GM23338 (cell line): ENCODE measurements at regions not wholly inside any gene's neighbourhood (a gene's known extent, or its start where the extent isn't known, plus 50 kb on each side); places are given as distances from the start of the nearest gene placed in this dataset.

ENCODE experiments used
- ATAC-seq: fragments of 200-7000 bp; cut with Tn5 transposase; 3 replicates; pipeline ENCODE4 v1.9.1; 2020
- DNase-seq: peaks from one replicate; pipeline ENCODE4 v3.0.0-alpha.2; 2015; ENCODE audit warnings: low spot score
- H2AFZ ChIP-seq: fragments of 200-600 bp; sonication (generic); 2 replicates; pipeline ENCODE4 v1.8.0; 2016; ENCODE audit warnings: antibody characterized with exemption, mild to moderate bottlenecking, moderate library complexity
- H3F3A ChIP-seq: fragments of 200-600 bp; sonication (generic); replicated peaks from 2 replicates; pipeline ENCODE4 v1.8.0; 2017; ENCODE audit warnings: antibody characterized with exemption, mixed run types, low read depth
- H3K27ac ChIP-seq: fragments of 200-600 bp; sonication (generic); 2 replicates; pipeline ENCODE4 v1.6.1; 2016; ENCODE audit warnings: low read depth
- H3K27me3 ChIP-seq: fragments of 200-600 bp; sonication (generic); 2 replicates; pipeline ENCODE4 v1.8.0; 2016; ENCODE audit warnings: mild to moderate bottlenecking, mixed run types, moderate library complexity; ENCODE audit not compliant: insufficient read depth
- H3K36me3 ChIP-seq: fragments of 200-600 bp; sonication (generic); 2 replicates; pipeline ENCODE4 v1.8.0; 2016; ENCODE audit warnings: mild to moderate bottlenecking; ENCODE audit not compliant: insufficient read depth
- H3K4me1 ChIP-seq: fragments of 200-600 bp; sonication (generic); 2 replicates; pipeline ENCODE4 v1.8.0; 2016; ENCODE audit warnings: mild to moderate bottlenecking, moderate library complexity; ENCODE audit not compliant: insufficient read depth
- H3K4me2 ChIP-seq: fragments of 200-600 bp; sonication (generic); 2 replicates; pipeline ENCODE4 v1.7.1; 2017; ENCODE audit warnings: mixed run types
- H3K4me3 ChIP-seq: fragments of 200-600 bp; sonication (generic); 2 replicates; pipeline ENCODE4 v1.6.1; 2016; ENCODE audit warnings: mixed run types
- H3K79me2 ChIP-seq: fragments of 200-600 bp; sonication (generic); replicated peaks from 2 replicates; pipeline ENCODE4 v1.8.0; 2017; ENCODE audit warnings: mild to moderate bottlenecking; ENCODE audit not compliant: insufficient read depth
- H3K9me2 ChIP-seq: fragments of 200-600 bp; sonication (generic); 2 replicates; pipeline ENCODE4 v1.8.0; 2017; ENCODE audit not compliant: insufficient read depth
- H4K20me1 ChIP-seq: fragments of 200-600 bp; sonication (generic); replicated peaks from 2 replicates; pipeline ENCODE4 v1.8.0; 2017; ENCODE audit warnings: mild to moderate bottlenecking; ENCODE audit not compliant: insufficient read depth
- H3K27ac Mint-ChIP-seq: 2 replicates; pipeline ENCODE4 v1.8.0; 2020; ENCODE audit warnings: inconsistent platforms, mild to moderate bottlenecking, moderate library complexity, mixed read lengths
- H3K27me3 Mint-ChIP-seq: 3 replicates; pipeline ENCODE4 v1.8.0; 2022; ENCODE audit warnings: low read depth, mild to moderate bottlenecking, moderate library complexity, mixed read lengths, inconsistent platforms; ENCODE audit not compliant: insufficient read depth, poor library complexity
- H3K36me3 Mint-ChIP-seq: 3 replicates; pipeline ENCODE4 v1.8.0; 2021; ENCODE audit warnings: low read depth, mild to moderate bottlenecking, inconsistent platforms, moderate library complexity, mixed read lengths
- H3K4me1 Mint-ChIP-seq: 3 replicates; pipeline ENCODE4 v1.8.0; 2020; ENCODE audit warnings: mild to moderate bottlenecking, inconsistent platforms, mixed read lengths
- H3K4me3 Mint-ChIP-seq: 3 replicates; pipeline ENCODE4 v1.8.0; 2021; ENCODE audit warnings: moderate library complexity, mild to moderate bottlenecking, inconsistent platforms, mixed read lengths
- H3K9me3 Mint-ChIP-seq: 3 replicates; pipeline ENCODE4 v1.8.0; 2020; ENCODE audit warnings: moderate library complexity, mild to moderate bottlenecking, inconsistent platforms, mixed read lengths
- CREB1 ChIP-seq: fragments of 250-450 bp; sonication (Bioruptor Pico); IDR thresholded peaks from 2 replicates; pipeline ENCODE4 v1.5.0; 2020; ENCODE audit warnings: low read depth, mild to moderate bottlenecking, moderate library complexity
- ETS1 ChIP-seq: IDR thresholded peaks from 2 replicates; pipeline ENCODE4 v1.6.1; 2016; ENCODE audit warnings: antibody characterized with exemption
- EZH2 ChIP-seq: fragments of 200-600 bp; sonication (generic); IDR thresholded peaks from one replicate; pipeline ENCODE4 v1.8.0; 2017; ENCODE audit warnings: antibody characterized with exemption, mild to moderate bottlenecking, low read depth; ENCODE audit not compliant: unreplicated experiment
- EZH2phosphoT487 ChIP-seq: fragments of 200-600 bp; sonication (generic); IDR thresholded peaks from one replicate; pipeline ENCODE4 v1.8.1; 2018; ENCODE audit warnings: antibody characterized with exemption; ENCODE audit not compliant: unreplicated experiment
- JUNB ChIP-seq: IDR thresholded peaks from one replicate; pipeline ENCODE4 v1.6.1; 2016; ENCODE audit warnings: antibody characterized with exemption; ENCODE audit not compliant: unreplicated experiment
- NANOG ChIP-seq: IDR thresholded peaks from 2 replicates; pipeline ENCODE4 v1.6.1; 2016; ENCODE audit warnings: antibody characterized with exemption, borderline replicate concordance
- POLR2AphosphoS5 ChIP-seq: IDR thresholded peaks from 2 replicates; pipeline ENCODE4 v1.6.1; 2016; ENCODE audit warnings: antibody characterized with exemption, low read depth
- STAT1 ChIP-seq: IDR thresholded peaks from one replicate; pipeline ENCODE4 v1.6.1; 2016; ENCODE audit warnings: antibody characterized with exemption; ENCODE audit not compliant: unreplicated experiment
- ZNF114 ChIP-seq: fragments of 250-450 bp; sonication (Bioruptor Pico); IDR thresholded peaks from 2 replicates; pipeline ENCODE4 v1.5.0; 2020; ENCODE audit warnings: mild to moderate bottlenecking, moderate library complexity
- ZNF331 ChIP-seq: fragments of 250-450 bp; sonication (Bioruptor Pico); IDR thresholded peaks from 2 replicates; pipeline ENCODE4 v1.5.0; 2020; ENCODE audit warnings: low read depth, mild to moderate bottlenecking, moderate library complexity
- ZNF462 ChIP-seq: fragments of 250-450 bp; sonication (Bioruptor Pico); IDR thresholded peaks from 2 replicates; pipeline ENCODE4 v1.5.0; 2020; ENCODE audit warnings: mild to moderate bottlenecking, moderate library complexity
- TF ChIP-seq, protein P1 (sequence below), 2 experiments: fragments of 200-600 bp in 1 of 2; sonication (generic) in 1 of 2; conservative IDR thresholded peaks; 2 replicates each; pipeline versions ENCODE4 v1.5.1 to v1.6.1; 2016 to 2017; ENCODE audit warnings: antibody characterized with exemption in 2 of 2, low read depth in 2 of 2, mild to moderate bottlenecking in 2 of 2, moderate library complexity in 1 of 2
- TF ChIP-seq, protein P2 (sequence below): IDR thresholded peaks from one replicate; pipeline ENCODE4 v1.6.1; 2018; ENCODE audit warnings: antibody characterized with exemption; ENCODE audit not compliant: unreplicated experiment

DNA sequence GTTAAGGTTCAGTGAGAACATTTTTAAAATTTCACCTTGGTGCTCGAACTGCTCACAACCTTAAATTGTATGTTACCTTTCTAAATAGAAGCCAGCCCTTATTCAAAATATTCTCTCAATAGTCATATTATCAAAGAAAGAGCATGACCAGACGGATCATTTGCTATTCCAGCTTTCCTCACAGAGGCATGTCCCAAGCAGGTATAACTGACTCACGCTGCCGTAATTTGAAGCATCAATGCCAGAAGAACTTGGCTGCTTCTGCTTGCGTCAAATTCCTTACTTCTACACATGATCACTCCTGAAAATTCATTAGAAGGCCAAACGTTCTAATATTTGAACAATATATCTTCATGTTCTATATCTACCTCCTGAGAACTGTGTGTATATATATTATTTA, 69.5 kb upstream of the VGLL4 start:
- no peaks in the 10 kb centered on the region for H3K36me3 ChIP-seq
- H3K27me3 ChIP-seq: peaks cover 4% of the 10 kb centered on the region; the same call in 1 of the 2 replicates
- Mint-ChIP-seq H3K4me3 (no peak overlapping the region), H3K36me3 (peaks cover 16% of the 10 kb centered on the region), H3K27ac (no peak overlapping the region), H3K4me1 (peaks cover 15% of the 10 kb centered on the region), H3K27me3 (no peaks in the 10 kb centered on the region), H3K9me3 (peaks cover 12% of the 10 kb centered on the region)
- H3K27ac ChIP-seq: no peak overlapping the region
- no peak overlapping the region for H3K4me3 ChIP-seq
- H3F3A ChIP-seq: no peaks in the 10 kb centered on the region
- H4K20me1 ChIP-seq: peaks cover 3% of the 10 kb centered on the region; the same call in 1 of the 2 replicates
- TF ChIP-seq, protein P1, sequence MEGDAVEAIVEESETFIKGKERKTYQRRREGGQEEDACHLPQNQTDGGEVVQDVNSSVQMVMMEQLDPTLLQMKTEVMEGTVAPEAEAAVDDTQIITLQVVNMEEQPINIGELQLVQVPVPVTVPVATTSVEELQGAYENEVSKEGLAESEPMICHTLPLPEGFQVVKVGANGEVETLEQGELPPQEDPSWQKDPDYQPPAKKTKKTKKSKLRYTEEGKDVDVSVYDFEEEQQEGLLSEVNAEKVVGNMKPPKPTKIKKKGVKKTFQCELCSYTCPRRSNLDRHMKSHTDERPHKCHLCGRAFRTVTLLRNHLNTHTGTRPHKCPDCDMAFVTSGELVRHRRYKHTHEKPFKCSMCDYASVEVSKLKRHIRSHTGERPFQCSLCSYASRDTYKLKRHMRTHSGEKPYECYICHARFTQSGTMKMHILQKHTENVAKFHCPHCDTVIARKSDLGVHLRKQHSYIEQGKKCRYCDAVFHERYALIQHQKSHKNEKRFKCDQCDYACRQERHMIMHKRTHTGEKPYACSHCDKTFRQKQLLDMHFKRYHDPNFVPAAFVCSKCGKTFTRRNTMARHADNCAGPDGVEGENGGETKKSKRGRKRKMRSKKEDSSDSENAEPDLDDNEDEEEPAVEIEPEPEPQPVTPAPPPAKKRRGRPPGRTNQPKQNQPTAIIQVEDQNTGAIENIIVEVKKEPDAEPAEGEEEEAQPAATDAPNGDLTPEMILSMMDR (conservative IDR thresholded peaks at IDR 0.05; ENCODE audit: low read depth in 2 of 2): no peak
- TF ChIP-seq ZNF114 (CRISPR knock-in tag) (no peak), ETS1 (no peak), STAT1 (no peak), ZNF462 (CRISPR knock-in tag) (no peak), NANOG (no peak), POLR2AphosphoS5 (no peak), EZH2phosphoT487 (no peak), JUNB (no peak), ZNF331 (no peak), EZH2 (no peak), CREB1 (CRISPR knock-in tag) (no peak)
- TF ChIP-seq, protein P2, sequence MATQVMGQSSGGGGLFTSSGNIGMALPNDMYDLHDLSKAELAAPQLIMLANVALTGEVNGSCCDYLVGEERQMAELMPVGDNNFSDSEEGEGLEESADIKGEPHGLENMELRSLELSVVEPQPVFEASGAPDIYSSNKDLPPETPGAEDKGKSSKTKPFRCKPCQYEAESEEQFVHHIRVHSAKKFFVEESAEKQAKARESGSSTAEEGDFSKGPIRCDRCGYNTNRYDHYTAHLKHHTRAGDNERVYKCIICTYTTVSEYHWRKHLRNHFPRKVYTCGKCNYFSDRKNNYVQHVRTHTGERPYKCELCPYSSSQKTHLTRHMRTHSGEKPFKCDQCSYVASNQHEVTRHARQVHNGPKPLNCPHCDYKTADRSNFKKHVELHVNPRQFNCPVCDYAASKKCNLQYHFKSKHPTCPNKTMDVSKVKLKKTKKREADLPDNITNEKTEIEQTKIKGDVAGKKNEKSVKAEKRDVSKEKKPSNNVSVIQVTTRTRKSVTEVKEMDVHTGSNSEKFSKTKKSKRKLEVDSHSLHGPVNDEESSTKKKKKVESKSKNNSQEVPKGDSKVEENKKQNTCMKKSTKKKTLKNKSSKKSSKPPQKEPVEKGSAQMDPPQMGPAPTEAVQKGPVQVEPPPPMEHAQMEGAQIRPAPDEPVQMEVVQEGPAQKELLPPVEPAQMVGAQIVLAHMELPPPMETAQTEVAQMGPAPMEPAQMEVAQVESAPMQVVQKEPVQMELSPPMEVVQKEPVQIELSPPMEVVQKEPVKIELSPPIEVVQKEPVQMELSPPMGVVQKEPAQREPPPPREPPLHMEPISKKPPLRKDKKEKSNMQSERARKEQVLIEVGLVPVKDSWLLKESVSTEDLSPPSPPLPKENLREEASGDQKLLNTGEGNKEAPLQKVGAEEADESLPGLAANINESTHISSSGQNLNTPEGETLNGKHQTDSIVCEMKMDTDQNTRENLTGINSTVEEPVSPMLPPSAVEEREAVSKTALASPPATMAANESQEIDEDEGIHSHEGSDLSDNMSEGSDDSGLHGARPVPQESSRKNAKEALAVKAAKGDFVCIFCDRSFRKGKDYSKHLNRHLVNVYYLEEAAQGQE: no peak
- peaks cover 12% of the 10 kb centered on the region for H3K4me1 ChIP-seq
- no peak overlapping the region for H3K4me2 ChIP-seq
- no peaks in the 10 kb centered on the region for H3K9me2 ChIP-seq
- H3K79me2 ChIP-seq: peaks cover 67% of the 10 kb centered on the region
- ATAC-seq: no peak
- no peak overlapping the region for H2AFZ ChIP-seq
- no peak for DNase-seq
